Gastroesophageal sphincter (tissue), 4 donors: ENCODE measurements at regions not wholly inside any gene's neighbourhood (a gene's known extent, or its start where the extent isn't known, plus 50 kb on each side); places are given as distances from the start of the nearest gene placed in this dataset.
"Not testable (repeated sequence)": the region's sequence is repeated elsewhere in the genome, so short reads cannot be mapped to it uniquely, and the experiment has no call there.

ENCODE experiments used
- ATAC-seq: fragments of 150-250 bp; one replicate; pipeline ENCODE4 v1.9.1; 2016; ENCODE audit warnings: mild to moderate bottlenecking, moderate library complexity
- H3K27ac ChIP-seq, 4 donors: fragments of 200-600 bp; sonication (generic) in 3 of 4; 1 replicate in 3 of 4; 2 replicates in 1 of 4; pipeline ENCODE4 v1.5.1; 2016 to 2019
- H3K27me3 ChIP-seq: fragments of 200-600 bp; sonication (generic); one replicate; pipeline ENCODE4 v1.5.1; 2019
- H3K36me3 ChIP-seq, 2 donors: fragments of 200-600 bp; sonication (generic); one replicate each; pipeline ENCODE4 v1.5.1; 2019; ENCODE audit warnings: control low read depth in 1 of 2
- H3K4me1 ChIP-seq, 3 donors: fragments of 200-600 bp; sonication (generic); 1 replicate in 2 of 3; 2 replicates in 1 of 3; pipeline ENCODE4 v1.5.1; 2016 to 2019; ENCODE audit warnings: control low read depth in 2 of 3
- H3K4me3 ChIP-seq, 2 donors: fragments of 200-600 bp; sonication (generic); one replicate each; pipeline ENCODE4 v1.5.1; 2019; ENCODE audit warnings: mild to moderate bottlenecking in 1 of 2, moderate library complexity in 1 of 2
- H3K9me3 ChIP-seq, 3 donors: fragments of 200-600 bp; sonication (generic); one replicate each; pipeline ENCODE4 v1.5.1; 2017 to 2019; ENCODE audit warnings: control low read depth in 2 of 3
- CTCF ChIP-seq, 4 experiments: fragments of 200-600 bp in 2 of 4; fragments of 450-650 bp in 2 of 4; sonication (generic) in 1 of 4; IDR thresholded peaks; one replicate each; pipeline ENCODE4 v1.5.1; 2017 to 2019; ENCODE audit warnings: antibody characterized with exemption in 4 of 4, mild to moderate bottlenecking in 2 of 4, moderate library complexity in 2 of 4
- EP300 ChIP-seq: sonication (generic); formaldehyde crosslinking; IDR thresholded peaks from one replicate; pipeline ENCODE4 v1.6.1; 2017; ENCODE audit warnings: antibody characterized with exemption, mild to moderate bottlenecking
- POLR2A ChIP-seq, 2 donors: fragments of 450-650 bp; IDR thresholded peaks; one replicate each; pipeline ENCODE4 v1.6.1; 2017; ENCODE audit warnings: antibody characterized with exemption in 2 of 2, mild to moderate bottlenecking in 2 of 2, moderate library complexity in 1 of 2
- POLR2AphosphoS5 ChIP-seq: sonication (generic); formaldehyde crosslinking; IDR thresholded peaks from one replicate; pipeline ENCODE4 v1.6.1; 2017; ENCODE audit warnings: antibody characterized with exemption
- WGBS, 2 donors: methylation state at CpG; one replicate each; pipeline ENCODE4 v1.1.5; 2018; ENCODE audit warnings: low coverage in 1 of 2; 5-methylcytosine and 5-hydroxymethylcytosine counted together

GRCh38 chr4:120209706-120210105 is 143.1 kb upstream of the MAD2L1 start:
- H3K4me1 ChIP-seq = no peaks in the 10 kb centered on the region
- H3K27ac ChIP-seq = no peak overlapping the region
- ATAC-seq = no peak
- 78 to 86% methylated on average over 4 of the region's 4 CpGs for WGBS, 2 donors
- no peaks in the 10 kb centered on the region for H3K36me3 ChIP-seq
- H3K27me3 ChIP-seq = no peaks in the 10 kb centered on the region
- no peak overlapping the region for H3K4me3 ChIP-seq
- no peaks in the 10 kb centered on the region for H3K9me3 ChIP-seq
- TF ChIP-seq POLR2A (IDR thresholded peaks at IDR 0.05) = no peak
- no peak for TF ChIP-seq POLR2AphosphoS5
- TF ChIP-seq CTCF (IDR thresholded peaks at IDR 0.05) = no peak
- no peak for TF ChIP-seq EP300

GRCh38 chr4:120207021-120207420 is 140.4 kb upstream of the MAD2L1 start:
- TF ChIP-seq POLR2AphosphoS5 = no peak
- TF ChIP-seq EP300 = no peak
- no peak for TF ChIP-seq CTCF (IDR thresholded peaks at IDR 0.05)
- no peak for TF ChIP-seq POLR2A (IDR thresholded peaks at IDR 0.05)
- H3K27ac ChIP-seq = no peak overlapping the region
- H3K4me3 ChIP-seq = no peak overlapping the region
- 80% methylated on average over 2 of the region's 3 CpGs; no CpG with 5 or more reads in 1 of the 2 donors for WGBS, 2 donors
- no peaks in the 10 kb centered on the region for H3K4me1 ChIP-seq
- no peaks in the 10 kb centered on the region for H3K27me3 ChIP-seq
- no peaks in the 10 kb centered on the region for H3K9me3 ChIP-seq
- H3K36me3 ChIP-seq = no peaks in the 10 kb centered on the region
- no peak for ATAC-seq

- Histone ChIP-seq H3K4me3 (no peak overlapping the region), H3K4me1 (no peaks in the 10 kb centered on the region), H3K27me3 (no peaks in the 10 kb centered on the region), H3K9me3 (no peaks in the 10 kb centered on the region), H3K27ac (no peak overlapping the region), H3K36me3 (no peaks in the 10 kb centered on the region)
- no peak for TF ChIP-seq EP300
- TF ChIP-seq CTCF (IDR thresholded peaks at IDR 0.05) = no peak
- 100% methylated on average over 2 of the region's 2 CpGs; no CpG with 5 or more reads in 1 of the 2 donors for WGBS, 2 donors
- ATAC-seq = no peak
Observed at GRCh38 chr4:120202222-120202621, 135.6 kb upstream of the MAD2L1 start.

GRCh38 chr4:120200573-120201110 is 134.0 kb upstream of the MAD2L1 start:
- 88% methylated on average over 2 to 4 of the region's 4 CpGs for WGBS, 2 donors
- not testable (repeated sequence) for ATAC-seq, H3K27ac ChIP-seq, H3K4me3 ChIP-seq, H3K36me3 ChIP-seq, H3K9me3 ChIP-seq, H3K27me3 ChIP-seq, H3K4me1 ChIP-seq

- Histone ChIP-seq H3K4me3 (no peak overlapping the region), H3K4me1 (no peaks in the 10 kb centered on the region), H3K36me3 (no peaks in the 10 kb centered on the region), H3K27ac (no peak overlapping the region), H3K9me3 (no peaks in the 10 kb centered on the region), H3K27me3 (no peaks in the 10 kb centered on the region)
- no peak for ATAC-seq
- TF ChIP-seq POLR2A (IDR thresholded peaks at IDR 0.05) (no peak), POLR2AphosphoS5 (no peak)
- 90 to 100% methylated on average over 2 of the region's 2 CpGs for WGBS, 2 donors
Observed at GRCh38 chr4:120198411-120198810, 131.8 kb upstream of the MAD2L1 start.

GRCh38 chr4:120177603-120178002 is 111.0 kb upstream of the MAD2L1 start:
- Histone ChIP-seq H3K27me3 (no peaks in the 10 kb centered on the region), H3K4me3 (no peak overlapping the region), H3K27ac (no peak overlapping the region), H3K4me1 (no peaks in the 10 kb centered on the region), H3K36me3 (no peaks in the 10 kb centered on the region), H3K9me3 (no peaks in the 10 kb centered on the region)
- TF ChIP-seq POLR2AphosphoS5 (no peak), CTCF (IDR thresholded peaks at IDR 0.05) (no peak), POLR2A (IDR thresholded peaks at IDR 0.05) (no peak), EP300 (no peak)
- ATAC-seq = no peak
- 67 to 83% methylated on average over 1 of the region's 1 CpG for WGBS, 2 donors
